GM21526 (cell line): ENCODE measurements at regions not wholly inside any gene's neighbourhood (a gene's known extent, or its start where the extent isn't known, plus 50 kb on each side); places are given as distances from the start of the nearest gene placed in this dataset.
"Not testable (repeated sequence)": the region's sequence is repeated elsewhere in the genome, so short reads cannot be mapped to it uniquely, and the experiment has no call there.

Experiments
- ATAC-seq: cut with Tn5 transposase; IDR thresholded peaks from one replicate; pipeline ENCODE4 v1.9.1; 2021; ENCODE audit warnings: moderate library complexity; ENCODE audit not compliant: unreplicated experiment, low FRiP score

DNA sequence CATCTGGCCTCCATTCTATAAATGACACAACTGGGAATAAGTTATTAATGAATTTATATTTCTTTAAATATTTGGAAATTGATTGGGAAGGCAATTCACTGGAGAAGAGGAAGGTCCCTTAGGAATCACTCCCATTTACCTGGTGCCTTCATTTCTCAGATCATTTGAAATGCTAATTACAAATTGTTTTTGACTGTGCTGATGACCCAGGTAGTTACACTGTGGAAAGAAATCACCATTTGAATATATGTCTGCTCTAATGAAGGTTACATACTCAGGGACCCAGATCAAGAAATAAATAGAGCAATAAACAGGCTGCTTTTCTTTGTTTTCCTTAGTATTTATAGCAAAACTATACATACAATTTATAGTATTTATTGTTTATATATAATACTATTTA lies 1759.1 kb downstream of the ARAP2 start:
- ATAC-seq: no peak

DNA sequence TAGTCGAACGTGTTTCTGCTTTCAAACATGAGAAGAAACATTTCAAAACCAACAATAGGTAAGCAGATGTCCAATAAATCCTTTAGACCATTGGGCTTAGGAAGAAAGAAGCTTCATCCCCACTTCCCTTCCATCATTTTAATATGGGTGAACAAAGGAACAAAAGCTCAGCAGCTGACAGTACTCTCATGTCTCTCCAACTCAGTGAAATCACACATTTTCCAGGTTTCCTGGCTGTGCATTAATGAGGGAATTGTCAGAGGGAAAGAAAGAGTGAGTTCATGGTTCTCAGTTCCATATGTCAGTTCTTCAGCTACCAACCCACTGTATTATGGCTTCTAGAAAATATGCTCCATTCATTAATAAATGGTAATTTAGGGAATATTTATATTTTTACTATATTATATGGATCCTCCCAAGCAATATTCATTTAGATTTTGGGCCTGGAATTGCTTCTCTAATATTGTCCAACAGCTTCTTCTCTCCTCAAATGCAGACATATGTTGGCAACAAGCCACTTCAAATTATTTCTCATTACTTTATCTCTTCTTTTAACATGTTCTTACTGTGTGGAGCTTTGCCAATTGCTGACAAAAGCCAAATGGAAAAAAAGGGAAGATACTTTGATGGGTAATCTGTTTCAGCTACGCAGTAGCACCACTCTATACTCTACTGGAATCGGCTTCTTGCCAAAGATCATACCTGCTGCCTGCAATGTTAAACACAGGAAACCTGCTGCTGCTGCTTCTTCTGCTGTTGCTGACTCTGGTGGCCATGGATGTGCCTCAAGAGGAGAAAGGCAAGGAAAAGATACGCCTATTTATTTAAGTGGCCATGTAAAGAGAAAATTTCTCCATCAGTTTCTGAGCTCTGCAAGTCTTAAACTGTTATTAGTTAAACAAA lies 1757.6 kb downstream of the ARAP2 start:
- ATAC-seq: no peak

DNA sequence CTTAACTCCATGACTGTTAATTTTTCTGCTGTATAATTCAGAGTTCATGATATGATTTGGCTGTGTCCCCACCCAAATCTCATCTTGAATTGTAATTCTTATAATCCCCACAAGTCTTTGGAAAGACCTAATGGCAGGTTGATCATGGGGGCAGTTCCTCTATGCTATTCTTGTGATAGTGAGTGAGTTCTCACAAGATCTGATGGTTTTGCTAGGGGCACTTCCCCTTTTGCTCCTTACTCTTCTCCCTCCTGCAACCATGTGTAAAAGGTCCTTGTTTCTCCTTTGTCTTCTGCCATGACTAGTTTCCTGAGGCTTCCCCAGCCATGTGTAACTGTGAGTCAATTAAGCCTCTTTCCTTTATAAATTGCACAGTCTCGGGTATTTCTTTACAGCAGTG lies 1751.9 kb downstream of the ARAP2 start:
- ATAC-seq: no peak

DNA sequence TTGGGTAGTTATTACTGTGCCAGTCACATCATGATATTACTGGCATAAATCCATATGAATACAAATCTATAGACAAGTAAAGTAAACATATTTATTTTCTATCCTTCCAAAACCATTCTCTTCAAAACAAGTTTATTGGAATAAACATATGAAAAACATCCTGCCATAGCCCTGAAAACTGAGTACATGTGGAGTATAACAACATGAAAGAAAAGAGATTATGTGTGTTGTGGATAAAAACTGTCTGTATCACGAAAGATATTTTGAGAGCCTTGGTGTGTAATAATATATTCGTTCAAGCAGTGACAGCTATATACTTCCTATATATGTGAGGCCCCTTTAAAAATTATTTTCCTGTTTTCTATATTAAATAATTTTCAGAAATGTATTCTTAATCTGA lies 1742.2 kb downstream of the ARAP2 start:
- no peak for ATAC-seq

DNA sequence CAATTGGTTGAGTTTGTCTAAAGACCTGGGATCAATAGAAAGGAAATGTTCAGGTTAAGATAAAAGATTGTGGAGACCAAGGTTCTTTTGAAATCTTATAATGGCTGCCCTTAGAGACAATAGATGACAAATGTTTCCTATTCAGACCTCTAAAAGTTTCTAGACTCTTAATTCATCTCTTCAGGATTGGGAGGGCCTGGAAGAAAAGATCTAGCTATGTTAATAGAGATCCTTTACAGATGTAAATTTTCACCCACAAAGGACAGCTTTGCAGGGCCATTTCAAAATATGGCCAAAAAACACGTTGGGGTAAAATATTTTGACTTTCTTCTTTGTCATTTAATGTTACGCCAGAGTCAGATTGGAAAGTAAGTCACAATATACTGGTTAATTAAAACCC lies 1739.6 kb downstream of the ARAP2 start:
- not testable (repeated sequence) for ATAC-seq

DNA sequence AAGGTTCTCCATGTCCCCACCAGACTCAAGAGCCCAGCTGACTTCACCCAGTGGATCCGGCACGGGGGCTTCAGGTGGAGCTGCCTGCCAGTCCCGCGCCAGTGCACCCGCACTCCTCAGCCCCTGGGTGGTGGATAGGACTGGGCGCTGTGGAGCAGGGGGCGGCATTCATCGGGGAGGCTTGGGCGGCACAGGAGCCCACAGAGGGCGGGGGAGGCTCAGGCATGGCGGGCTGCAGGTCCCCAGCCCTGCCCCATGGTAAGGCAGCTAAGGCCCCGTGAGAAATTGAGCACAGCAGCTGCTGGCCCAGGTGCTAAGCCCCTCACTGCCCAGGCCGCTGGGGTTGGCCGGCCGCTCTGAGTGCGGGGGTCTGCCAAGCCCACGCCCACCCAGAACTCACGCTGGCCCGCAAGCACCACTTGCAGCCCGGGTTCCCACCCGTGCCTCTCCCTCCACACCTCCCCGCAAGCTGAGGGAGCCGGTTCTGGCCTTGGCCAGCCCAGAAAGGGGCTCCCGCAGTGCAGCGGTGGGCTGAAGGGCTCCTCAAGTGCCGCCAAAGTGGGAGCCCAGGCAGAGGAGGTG lies 1737.7 kb downstream of the ARAP2 start:
- ATAC-seq: not testable (repeated sequence)

DNA sequence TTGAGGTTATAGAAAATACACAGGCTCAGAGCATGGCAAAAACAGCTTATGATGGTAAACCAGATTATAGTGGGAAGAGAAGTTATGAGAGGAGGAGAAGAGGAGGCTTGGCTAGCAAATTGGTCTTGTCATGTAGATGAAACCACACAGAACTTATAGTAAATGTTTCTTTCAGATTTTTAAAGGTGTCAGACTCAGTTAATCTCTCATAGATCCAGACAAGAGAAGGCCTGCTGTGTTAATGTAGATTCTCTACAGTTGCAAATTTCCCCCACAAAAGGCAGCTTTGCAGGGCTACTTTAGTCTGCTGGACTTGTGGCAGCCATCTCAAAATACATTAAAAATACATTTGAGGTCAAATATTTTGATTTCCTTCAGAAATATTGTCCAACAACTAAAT lies 1731.7 kb downstream of the ARAP2 start:
- no peak for ATAC-seq

DNA sequence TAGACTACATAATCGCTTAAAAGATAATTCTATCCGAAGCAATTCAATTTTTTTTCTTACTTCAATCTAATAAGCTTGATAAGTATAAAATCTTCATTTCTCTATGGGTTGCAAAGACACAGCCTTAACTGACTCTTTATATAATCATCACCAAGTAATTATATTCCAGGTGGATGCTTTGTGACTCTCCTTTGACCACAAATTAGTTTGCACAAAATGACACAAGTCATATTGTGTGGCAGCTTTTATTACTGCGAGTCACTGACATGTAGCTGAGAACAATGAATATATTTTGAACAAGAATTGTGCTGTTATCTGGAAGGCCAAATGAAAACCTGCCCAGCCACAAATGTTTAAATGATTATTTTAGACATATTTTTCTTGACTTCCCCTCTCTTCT lies 1727.8 kb downstream of the ARAP2 start:
- ATAC-seq: no peak

DNA sequence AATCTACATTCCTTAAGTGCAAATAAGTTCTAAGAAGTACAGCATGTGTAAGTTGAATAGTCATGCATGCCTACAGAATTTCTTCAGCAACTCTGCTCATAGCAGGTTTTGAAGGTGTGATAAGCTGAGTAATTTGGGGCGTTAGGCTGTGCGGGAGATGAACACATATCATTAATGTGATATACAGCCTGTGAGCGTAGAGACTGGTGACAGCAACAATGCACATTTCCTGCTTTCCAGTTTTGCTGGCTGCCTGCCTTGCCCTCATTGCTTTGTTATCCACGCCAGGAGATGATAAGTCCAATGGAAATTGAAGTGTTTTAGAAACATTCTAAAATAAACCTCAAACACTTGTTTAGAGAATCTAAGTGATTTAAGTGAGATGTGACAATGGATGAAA lies 1709.4 kb downstream of the ARAP2 start:
- no peak for ATAC-seq

DNA sequence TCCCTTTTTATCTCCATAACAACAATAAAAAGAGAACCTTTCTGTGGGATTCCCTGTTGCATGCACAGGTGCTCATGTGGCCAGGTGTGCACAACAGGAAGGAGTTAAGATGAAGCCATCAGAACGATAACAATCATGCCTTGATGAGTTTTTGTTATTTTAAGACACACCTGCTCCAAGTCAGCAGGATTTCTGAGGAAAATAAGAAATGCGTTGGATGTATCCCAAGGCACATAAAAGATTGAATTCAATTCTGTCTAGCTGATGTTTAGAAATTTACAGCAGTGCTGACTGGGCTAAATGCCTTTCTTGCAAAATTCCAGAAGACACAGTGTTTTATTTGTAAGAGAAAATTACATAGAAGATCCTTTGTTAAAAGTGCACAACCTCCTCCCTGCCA lies 1678.2 kb downstream of the ARAP2 start:
- ATAC-seq: no peak

DNA sequence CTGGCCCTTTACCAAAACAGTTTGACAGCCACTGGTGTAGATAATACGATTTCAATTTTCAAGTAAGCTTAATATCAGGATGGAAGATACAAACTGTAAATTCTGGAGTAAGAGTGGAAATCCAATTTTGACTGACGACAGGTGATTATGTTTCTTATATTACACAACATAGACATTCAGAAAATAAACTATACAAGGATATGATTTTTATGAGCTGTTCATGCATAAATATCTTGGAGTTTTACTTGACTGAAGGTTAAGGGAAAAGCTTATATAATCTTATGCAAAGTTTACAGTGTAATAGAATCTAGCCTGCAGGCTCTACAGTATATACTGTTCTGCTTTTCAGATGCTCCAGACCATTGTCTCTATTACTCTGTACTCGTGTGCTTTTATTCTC lies 1672.3 kb downstream of the ARAP2 start:
- no peak for ATAC-seq

DNA sequence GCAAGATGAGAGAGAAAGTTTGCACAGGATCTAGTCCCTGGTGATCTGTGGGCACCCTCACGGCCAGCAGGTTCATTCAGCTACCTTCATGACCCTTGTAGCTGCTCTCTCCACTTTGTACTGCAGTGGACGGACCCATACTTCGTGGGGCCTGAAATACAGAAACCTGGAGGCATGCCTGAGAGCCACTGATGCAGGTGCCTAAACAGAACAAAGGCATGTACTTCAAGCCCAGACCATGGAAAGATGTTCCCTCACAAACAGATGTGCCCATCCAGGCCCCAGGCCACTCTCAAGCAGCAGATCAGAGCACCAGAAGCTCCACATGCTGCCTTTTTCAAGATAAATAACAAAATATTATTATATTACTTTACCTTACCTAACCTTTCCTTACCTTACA lies 1629.0 kb downstream of the ARAP2 start:
- ATAC-seq: no peak

DNA sequence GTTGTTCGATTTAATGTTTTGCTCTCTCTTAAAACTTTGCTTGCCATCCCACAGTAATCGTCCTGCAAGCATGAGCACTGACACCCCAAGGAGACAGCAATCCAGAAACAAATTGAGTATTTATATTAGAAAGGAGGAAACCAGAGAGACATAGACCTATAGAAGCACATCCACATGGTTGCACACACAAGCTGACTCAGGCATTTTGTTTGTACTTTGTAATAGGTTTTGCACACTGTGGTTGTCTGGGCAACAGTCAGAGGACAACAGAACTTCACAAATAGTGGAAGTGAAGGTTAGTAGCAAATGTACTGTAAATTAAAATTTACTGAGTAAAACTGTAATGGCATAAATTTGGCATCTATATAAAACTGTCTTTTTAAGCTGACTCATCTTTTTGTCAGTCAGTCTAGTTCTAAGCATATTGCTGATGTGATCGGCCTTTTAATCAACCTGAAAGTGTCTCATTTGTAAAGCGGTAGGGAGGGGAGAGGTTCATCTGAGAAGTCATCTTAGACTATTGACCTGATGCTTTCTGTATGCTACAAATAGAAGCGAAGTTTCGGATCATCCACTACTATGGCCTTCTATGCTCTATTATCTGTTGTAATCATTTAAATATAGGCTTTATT lies 1624.7 kb downstream of the ARAP2 start:
- no peak for ATAC-seq

DNA sequence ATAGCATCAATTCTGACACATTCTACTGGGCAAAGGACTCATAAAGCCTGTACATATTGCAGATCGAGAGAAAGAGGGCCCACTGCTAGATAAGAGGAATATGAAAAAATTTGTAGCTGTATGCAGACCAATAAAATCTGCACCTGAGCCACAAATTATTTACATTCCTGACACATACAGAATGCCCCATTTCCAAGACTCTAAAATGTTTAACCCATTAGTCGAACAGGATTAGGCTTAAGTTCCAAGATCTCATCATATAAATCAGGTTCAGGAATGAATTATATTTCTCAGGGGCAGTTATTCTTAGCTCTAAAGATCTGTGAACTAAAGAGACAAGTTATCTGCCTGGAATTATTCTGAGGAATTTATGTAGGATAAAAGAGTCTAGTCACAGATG lies 1615.8 kb downstream of the ARAP2 start:
- no peak for ATAC-seq

DNA sequence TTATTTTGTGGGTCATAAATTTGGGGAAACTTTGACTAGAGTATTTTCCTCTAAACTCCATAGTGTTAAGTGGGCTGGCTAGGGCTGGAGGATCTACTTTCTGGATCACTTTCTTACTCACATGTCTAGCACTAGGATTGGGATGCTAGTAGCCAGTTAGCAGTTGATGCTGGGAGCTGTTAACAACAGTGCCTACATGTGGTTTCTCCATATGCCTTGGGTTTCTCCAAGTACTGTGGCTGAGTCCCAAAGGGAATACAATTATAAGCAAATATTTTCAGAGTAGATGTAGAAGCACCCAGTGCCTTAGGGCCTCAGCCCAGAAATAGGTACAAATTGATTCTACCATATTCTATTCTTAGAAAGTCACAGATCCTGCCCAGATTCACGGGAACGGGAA lies 1614.9 kb downstream of the ARAP2 start:
- ATAC-seq: no peak

DNA sequence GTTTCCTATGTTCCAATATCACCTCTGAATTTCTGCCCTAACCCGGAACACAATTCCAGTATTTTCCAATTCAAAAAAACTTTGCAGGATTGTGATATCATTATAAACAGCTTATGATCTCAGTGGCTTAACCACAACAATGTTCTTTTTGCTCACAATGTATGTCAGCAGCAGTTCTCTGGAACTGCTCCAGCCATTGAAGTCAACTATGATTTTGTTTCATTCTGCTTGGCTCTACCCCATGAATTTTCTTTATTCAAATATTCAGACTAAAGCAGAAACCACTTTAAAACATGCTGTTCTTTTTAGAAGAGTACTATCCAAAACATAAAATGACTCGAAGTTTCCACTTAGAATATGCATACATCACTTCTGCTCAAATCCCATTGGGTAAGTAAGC lies 1611.1 kb downstream of the ARAP2 start:
- no peak for ATAC-seq

DNA sequence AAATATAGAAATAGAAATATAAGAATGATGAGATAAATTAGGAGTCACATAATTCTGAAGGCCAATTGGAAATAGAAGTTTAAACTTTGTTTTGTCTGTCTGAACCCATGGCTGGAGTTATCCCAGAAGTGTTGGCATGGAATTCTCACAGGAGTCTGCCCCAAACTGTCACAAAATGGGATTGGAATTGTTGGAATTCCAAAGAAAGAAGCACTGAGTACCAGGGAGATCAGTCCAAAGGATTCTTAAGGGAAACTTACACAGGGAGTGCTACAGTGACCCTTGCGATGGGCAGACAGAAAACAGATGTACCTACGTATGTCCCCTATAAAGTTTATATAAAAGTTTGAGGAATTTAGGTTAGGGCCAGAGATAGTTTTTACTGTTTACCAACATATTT lies 1607.7 kb downstream of the ARAP2 start:
- ATAC-seq: no peak

DNA sequence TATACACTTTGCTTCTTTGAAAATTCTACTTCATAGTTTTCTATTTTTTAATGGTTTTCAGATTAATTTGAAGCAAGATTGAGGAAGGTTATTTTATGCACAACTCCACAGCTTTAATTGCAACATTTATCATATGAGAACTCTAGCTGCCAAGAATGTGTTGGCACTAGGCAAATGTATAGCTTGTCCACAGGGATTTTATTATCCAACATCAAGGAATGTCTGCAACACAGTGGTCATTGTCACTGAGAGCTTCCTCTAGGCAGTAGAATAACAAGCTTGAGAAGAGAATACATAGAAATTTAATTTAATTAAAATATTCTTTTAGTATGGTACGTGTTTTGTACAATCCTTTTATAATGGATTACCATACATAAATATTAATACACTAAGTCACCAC lies 1600.8 kb downstream of the ARAP2 start:
- no peak for ATAC-seq

DNA sequence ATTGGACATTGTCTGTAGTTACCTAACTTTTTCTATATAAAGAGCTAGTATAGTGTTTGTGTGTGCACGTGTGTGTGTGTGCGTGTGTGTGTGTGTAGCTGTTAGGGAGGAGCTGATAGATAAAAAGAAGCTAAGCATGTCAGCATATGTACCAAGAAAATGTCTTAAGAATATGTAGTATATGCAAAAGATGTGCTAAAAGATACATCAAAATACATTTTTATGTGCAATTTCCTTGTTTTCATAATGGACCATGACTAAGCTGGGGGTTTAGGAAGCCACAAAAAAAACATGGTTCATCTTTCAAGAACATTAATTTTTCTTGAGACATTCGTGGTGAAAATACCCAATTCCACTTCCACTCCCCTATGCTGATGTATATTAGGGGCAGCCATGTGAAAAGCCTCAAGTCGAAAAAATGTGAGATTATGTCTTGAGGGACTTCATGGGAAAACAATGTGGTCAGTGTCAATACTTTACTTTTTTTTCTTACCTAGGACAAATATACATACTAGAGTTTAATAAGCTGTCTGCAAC lies 1599.7 kb downstream of the ARAP2 start:
- ATAC-seq: no peak

DNA sequence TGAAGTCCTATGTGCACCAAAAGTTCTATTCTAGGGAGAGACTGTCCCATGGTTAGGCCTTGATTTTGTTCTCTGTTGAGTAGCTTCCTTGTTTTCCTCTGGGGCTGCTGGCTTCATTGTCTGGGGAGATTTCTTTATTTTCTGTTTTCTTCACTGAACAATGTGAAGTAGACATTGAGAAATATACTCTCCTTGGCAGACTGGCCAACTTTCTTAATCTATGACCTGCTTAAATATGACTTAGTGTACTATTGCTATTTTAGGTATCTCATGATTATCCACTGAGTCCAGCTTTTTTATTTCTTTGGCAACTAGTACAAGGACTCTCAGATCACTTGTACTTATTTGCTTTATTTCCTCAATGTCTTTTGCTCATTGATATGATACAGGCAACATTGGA lies 1594.6 kb downstream of the ARAP2 start:
- ATAC-seq: no peak

DNA sequence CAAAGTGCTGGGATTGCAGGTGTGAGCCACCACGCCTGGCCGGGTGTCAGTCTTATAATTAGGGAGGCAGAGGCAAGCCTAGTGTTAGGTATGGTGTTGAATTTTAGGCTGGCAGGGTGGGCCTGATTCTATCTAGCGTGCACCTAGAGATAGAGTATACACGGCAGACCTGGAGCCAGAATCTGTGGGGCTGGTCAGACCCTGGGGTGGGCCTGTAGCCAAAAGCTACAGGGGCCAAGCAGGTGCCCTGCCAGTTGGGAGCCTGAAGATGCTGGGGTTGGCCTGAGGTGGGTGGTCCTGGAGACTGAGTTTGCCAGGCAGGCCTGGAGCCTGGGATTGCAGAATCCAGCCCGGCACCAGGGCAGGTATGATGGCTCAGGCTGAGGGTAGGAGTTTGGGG lies 1580.3 kb downstream of the ARAP2 start:
- ATAC-seq: no peak

DNA sequence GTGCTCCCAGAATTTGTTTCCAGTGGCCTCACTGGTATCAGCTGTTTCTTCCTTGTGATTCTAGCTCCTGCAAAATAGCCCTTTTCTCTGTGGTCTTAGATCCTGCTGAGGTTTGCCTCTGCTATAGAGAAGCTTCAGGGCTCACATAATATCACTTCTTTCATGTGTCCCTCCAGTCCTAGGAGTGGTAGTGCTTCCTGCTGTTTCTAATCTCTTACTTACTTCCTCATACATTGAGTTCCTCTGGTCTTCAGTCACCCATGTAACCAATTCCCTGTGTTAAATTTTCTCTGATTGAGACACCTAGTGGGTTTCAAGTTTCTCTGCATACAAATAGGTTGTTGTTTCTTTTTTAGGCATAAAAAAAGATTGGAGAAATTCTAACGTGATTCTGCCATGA lies 1567.9 kb downstream of the ARAP2 start:
- no peak for ATAC-seq
